Left renal cortex interstitium (tissue), 4 donors: ENCODE measurements at regions not wholly inside any gene's neighbourhood (a gene's known extent, or its start where the extent isn't known, plus 50 kb on each side); places are given as distances from the start of the nearest gene placed in this dataset.

Experiments
- DNase-seq, 4 donors: peaks; one replicate each; pipeline ENCODE4 v3.0.0-alpha.2; 2013; ENCODE audit warnings: low read depth in 4 of 4, low spot score in 2 of 4, missing footprints in 1 of 4

DNA sequence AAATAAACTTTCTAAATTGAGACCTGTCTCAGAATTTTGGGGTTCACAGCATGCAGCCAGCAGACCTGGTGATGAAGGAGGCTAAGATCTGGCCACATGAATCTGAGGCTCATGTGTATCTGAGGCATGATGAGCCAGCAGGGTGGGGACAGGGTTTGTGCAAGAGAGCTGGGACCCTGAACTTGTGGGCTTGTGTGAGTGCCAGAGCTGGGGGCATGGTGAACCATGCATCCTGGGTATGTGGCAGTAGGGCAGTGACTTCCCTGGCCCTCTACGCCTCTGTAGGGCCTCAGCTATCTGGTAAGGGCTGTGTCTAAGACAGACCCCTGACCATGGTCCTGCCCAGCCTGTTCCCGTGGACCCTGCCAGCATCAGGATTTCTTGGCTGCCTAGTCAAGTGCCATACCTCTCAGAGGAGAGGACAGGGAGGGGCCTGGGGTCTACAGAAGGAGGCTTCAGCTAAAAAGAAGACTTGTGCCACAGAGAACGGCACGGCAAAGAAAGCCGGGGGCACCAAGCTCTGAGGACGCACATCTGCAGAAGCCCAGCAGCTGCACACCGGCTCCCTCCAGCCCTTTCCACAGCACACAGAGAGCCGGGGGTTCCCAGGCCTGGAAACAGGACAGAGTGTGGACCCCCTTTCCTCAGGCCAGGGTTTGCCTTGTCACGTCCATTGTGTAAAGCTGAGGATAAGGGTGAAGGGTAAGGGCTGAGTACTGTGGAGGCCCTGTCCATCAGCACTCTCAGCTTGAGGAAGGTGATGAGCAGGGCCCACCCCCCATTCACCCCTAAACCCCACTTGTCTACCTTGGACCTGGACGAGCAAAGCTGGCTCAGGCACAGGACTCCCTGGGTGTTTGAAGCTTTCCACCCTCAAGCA lies 130.1 kb downstream of the MRPL36 start:
- no peak for DNase-seq

DNA sequence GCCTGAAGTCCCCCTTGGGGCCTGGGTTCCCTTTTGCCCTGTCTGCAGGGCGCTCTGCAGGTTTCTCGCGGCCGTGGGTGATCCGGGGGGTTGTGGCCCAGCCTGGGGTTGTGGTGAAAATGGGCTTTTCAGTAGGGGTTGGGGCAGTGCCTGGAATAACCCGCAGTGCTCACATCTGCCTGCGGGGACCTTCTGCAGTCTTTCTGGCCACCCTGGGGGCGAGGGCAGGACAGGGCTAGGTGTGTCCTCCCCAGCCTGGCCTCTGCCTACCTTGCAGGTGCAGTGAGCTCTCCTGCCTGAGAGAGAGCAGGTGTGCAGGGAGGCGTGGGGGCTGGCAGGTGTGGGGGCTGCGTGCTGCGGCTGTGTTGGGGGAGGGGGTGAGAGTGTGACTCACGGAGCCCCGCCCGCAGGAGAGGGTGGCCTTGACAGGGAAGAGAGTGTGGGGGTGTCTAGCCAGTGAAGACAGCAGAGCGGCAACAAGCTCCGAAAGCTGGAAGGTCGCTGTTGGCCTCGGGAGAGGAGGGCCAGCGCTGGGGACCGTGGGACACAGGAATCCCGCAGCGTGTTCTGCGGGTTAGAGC lies 131.4 kb downstream of the MRPL36 start:
- no peak for DNase-seq

DNA sequence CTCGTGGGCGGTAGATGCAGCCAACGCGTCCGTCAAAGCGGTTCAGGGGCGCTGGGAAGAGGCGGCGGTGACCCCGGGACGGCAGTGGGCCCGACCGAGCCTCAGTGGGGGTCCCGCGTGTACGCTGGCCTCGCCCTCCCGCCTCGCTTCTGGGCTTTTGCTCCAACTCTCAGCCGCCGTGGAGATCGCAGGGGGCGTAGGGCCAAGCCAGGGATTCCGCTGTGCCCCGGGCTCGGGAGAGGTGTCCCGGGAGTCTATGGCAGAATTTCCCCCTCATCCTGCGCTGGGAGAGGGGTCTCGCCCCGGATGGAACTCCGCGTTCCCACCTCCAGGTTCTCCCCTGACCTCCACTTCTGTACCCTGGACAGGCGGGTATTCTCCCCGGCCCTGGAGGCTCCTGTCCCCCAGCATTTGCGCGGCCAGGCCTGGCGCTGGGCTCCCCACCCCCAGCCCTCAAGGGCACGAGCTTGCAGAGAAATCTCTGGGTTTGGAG lies 131.9 kb downstream of the MRPL36 start:
- DNase-seq, result no peak

DNA sequence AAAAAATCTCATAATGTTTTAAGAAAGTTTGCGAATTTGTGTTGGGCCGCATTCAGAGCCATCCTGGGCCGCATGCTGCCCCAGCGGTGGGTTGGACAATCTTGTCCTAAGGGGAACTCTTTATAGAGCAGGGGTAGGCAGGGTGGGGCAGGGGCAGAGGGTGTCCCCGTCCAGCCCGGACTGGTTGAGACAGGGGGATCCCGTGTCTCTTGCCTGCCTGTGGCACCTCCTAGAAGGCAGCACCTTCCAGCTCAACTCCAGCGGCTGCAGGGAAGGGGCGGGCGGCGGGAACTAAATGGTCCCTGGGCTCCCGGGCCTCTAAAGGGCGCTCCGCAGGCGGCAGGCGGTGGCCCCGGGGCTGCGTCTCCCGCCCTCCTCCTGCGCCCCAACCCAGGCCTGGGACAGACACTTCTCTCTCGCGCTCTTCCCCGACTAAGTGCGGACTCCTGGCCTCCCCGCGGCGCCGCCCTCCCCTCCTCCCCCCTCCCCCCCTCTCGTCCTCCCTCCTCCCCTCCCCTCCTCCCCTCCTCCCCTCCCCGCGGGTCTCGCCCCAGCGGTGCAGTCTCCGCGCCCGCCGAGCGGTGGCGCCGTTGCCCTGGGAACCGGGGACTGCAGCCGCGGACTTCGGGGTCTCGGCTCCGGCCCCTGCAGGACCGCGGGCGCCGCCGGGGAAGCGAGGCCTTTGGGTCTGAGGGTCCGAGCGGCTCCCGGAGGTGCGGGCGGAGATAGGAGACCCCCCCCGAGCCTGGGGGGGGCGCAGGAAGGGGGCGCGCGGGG lies 132.6 kb downstream of the MRPL36 start:
- DNase-seq, result peak; percentile 15 to 56 (median 48)

DNA sequence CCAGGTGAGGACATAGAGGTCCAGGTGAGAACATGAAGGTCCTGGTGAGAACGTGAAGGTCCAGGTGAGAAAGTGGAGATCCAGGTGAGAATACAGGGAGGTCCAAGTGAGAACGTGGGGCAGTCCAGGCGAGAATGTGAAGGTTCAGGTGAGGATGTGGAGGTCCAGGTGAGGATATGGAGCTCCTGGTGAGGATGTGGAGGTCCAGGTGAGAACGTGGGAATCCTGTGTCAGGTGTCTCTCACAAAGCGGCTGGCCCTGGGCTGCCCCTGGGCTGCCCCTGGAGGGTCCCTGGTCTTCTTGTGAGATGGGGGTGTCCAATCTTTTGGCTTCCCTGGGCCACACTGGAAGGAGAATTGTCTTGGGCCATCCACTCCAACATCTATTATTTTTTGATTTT lies 133.4 kb downstream of the MRPL36 start:
- no peak for DNase-seq

DNA sequence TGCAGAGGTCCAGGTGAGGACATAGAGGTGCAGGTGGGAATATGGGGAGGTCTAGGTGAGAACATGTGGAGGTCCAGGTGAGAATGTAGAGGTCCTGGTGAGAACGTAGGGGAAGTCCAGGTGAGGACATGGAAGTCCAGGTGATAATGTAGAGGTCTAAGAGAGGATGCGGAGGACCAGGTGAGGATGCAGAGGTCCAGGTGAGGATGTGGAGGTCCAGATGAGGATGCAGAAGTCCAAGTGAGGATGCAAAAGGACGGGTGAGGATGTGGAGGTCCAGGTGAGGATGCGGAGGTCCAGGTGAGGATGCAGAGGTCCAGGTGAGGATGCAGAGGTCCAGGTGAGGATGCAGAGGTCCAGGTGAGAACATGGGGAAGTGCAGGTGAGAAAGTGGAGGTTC lies 133.8 kb downstream of the MRPL36 start:
- no peak for DNase-seq

DNA sequence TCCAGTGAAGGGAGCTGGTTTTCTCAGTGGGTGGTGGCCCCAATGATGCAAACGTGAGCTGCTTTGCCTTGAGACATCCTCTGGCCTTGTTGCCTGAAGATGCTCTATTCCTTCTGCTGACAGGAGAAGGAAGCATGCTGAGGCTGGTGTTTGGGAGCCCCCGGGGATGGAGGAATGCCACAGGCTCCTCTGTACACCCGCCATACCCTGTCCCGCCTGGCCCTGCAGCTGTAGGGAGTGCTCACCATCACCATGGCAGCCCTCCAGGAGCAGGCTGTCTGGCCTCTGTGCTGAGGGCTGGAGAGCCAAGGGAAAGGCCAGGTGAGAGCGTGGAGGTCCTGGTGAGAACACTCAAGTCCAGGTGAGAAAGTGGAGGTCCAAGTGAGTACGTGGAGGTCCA lies 134.4 kb downstream of the MRPL36 start:
- DNase-seq, result no peak

DNA sequence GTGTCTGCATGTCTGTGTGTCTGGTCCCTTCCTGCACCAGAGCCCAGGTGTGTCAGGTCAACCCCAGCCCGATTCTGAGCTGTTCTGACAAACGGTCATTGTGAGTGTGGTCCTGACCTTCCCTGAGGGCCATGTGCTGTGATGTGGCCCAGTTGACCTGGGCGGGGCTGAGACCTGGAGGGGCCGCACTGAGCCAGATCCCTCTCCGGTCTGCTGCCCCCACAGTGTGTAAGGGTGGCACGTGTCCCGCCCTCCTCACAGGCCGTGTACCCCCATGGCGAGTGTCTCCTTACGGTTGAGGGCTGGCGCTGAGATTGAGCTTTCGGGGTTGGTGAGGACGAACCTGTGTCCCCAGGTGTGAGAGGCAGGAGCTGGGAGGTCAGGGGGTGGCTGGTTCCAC lies 136.5 kb downstream of the MRPL36 start:
- DNase-seq, result no peak

DNA sequence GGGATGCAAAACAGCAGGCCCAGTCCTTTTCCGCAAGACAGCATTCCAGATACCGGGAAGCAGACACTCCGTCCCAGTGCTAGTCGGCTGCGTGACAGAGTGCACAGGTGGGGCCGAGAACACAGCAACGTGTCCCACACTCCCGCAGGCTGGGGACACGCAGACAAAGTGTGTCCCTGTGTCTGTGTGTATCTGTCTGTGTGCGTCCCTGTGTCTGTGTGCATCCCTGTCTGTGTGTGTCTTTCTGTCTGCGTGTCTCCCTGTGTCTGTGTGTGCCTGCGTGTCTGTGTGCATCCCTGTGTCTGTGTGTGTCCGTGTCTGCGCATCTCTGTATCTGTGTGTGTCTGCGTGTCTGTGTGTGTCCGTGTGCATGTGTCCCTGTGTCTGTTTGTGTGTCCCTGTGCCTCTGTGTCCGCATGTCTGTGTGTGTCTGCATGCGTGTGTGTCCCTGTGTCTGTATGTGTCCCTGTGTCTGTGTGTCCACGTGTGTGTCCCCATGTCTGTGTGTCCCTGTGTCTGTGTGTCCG lies 137.0 kb downstream of the MRPL36 start:
- no peak for DNase-seq

DNA sequence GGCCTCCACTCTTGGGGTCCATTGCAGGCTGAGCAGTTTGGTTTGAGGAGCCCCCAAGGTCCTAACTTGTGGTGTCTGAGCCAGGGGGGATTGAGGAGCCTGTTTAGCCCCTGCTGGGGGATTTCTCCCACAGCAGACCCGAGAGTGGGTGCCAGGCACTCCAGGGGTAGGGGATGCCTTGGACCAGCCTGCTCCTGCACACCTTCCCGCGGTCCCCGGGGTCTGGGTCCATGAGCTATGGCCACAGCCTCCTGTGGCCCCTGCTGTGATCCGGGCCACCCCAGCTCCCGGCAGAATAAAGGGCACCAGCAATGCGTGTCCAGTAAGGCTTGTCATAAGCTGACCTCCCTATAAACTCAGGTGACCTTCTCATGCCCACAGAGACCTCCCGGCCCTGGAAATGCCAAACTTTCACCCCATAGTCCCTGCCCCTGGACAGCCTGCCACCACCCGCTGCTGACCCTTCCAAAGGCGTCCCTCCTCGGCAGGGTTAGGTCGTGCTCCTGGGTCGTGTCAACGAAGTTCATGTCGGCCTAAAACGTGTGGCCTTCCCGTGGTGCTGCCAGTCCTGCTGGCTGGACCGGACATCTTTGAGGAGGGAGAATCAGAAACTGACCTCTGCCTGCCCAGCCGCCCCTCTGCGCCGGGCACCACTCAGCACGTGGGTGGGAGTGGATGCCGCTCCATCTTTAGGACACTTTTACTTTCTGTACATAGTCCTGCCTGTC lies 137.6 kb downstream of the MRPL36 start:
- DNase-seq, result no peak

DNA sequence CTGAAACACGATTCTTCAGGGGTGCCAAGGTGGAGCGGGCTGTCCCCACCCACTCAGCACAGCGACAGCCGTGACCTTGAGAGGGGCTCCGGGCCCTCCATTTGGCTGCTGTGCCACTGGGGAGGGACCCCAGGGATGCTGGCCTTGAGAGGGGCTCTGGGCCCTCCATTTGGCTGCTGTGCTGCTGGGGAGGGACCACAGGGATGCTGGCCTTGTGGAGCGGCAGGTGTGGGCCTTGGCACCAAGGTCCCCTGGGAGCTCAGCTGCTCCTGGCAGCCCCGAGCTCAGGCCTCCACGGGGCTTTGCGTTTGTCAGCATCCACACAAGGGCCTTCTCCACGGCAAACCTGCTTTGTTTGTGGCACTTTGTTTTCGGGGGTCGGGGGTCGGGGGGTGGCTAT lies 137.6 kb upstream of the LPCAT1 start:
- DNase-seq, result no peak

DNA sequence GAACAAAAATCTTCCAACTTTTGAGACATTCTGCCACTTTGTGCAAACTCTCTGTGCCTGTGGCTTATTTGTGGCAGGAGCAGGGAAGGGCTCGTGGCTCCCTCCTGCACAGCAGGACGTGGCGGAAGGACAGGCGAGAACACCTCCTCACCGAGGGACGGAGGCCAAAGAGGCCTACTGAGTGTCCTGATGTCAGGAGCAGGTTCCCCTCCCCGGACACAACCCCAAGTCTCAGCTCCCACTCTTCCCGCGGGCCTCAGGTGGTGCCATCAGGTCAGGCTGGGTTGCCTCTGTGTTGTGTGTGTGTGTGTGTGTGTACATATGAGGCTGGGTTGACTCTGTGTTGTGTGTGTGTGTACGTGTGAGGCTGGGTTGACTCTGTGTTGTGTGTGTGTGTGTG lies 136.8 kb upstream of the LPCAT1 start:
- no peak for DNase-seq

DNA sequence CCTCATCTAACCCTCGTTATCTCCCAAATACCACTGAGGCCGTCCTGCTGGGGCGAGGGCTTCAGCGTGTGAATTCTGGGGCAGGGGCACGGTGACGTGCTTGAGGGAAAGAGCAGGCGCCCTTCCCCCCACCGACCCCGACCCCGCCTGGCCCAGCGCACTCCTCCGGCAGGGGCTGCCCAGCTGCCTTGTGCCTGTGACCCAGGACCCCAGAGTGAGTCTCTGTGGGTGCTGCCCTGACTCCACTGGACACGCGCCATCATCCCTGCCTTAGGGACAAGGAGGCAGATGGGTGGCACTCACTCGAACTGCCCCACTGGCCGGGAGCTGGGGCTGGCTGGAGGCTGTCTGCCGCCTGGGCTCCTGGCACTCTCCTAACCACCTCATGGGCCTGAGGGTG lies 136.2 kb upstream of the LPCAT1 start:
- DNase-seq, result no peak

DNA sequence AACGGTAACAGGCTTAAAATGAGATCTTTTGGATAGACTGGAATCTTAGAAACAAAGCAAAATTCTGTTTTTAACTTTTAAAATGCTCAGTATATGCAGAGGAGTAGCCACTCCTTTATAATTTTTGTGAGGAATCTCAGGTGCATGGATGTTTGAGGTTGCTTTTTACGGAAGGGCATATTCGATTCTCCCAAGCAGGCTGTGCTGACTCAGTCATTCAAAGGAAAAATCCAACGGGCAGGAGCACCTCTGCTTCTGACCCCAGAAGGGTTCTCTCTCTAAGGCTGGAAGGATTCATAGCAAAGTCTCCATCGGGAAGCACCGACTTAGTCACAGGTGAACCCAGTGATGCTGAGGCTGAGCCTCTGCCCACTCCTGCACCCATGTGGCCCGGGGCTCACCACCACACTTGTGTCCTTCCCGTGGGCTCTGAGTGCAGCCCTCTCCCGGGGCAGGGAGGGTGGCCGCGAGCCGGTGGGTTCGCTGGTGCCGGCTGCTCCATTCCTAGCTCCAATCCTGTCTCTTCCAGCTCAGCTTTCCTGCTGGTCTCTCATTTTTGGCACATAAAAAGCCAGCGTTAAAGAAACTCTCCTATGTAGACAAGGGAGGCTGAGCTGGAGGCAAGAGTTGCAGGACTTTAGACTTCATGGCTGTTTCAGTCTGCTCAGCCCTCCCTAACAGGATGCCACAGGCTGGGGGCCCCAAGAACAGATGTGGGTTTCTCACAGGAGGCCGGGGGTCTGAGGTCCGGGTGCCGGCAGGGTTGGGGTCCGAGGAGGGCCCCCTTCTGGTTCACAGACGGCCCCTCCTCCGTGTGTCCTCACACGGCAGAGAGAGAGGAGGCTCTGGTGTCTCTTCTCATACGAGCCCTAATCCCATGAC lies 135.6 kb upstream of the LPCAT1 start:
- DNase-seq, result no peak

DNA sequence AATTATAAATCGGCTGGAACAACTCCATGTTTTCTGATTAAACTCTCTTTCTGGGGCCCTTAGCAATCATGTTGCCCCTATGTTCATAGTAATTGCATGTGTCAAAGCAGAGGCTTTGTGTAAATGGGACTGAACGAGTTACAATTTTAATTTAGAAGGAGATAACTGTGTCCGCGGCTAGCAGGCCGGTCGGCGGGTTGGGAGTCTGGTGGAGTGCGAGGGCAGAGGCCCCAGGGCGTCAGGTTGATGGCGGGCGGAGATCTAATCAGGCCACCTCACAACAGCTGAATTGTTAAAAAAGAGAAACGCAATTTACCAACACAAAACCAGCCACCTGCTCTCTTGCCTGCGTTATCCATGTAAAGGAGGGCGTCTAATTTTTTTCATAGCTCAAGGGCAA lies 134.9 kb upstream of the LPCAT1 start:
- DNase-seq, result no peak

DNA sequence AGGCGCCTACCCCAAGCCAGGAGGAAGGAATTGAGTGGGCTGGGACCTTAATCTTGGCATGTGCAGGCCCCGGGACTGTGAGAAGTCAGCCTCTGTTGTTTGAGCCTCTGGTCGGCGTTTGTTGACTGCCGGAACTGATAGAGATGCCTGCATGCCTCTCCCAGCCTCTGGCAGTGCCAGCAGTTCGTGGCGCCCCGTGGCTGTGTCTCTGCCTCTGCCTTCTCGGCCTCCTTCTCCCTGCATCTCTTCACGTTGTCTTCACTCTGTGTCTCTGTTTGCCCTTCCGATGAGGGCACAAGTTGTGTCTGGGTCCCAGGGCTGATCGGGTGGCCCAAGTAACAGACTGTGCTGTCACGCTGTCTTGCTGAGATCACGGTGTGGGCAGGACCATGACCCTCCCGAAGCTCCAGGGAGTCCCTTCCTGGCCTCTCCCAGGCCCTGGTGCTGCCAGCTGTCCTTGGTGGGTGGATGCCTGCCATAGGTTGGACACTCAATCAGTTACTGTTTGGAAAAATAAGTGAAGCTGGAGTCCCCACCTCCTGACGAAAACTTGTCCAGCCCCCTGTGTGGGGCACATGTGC lies 133.5 kb upstream of the LPCAT1 start:
- DNase-seq, result no peak

DNA sequence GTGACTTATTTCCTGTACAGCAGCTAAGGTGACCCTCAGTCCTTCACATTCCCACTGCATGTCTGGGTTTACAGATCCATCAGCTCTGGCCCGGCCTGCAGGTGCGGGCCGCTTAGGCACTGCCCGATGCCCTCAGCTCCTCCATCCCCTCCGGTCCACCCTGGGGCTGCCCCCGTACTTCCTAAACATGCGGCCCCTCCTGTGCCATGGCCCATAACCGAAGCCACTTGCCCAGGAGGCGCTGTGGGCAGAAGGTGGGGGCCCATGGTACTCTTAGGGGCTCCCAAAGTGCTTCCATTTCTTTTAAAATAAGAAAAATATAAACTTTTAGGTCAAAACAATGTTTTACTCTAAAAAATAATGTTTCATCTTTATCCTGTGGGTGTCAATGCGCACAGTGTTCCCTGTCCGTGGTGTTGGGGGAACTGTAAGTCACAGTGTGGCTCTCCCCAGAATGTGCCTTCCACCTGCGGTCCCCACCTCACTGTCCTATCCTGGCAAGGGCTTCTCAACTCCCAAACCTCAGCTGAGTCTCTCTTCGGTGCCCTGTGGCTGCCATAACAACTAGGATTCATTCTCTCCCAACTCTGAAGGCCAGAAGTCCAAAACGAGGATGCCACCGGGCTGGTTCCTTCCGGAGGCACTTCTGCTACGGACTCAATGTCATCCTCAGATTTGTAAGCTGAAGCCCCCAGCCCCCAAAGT lies 132.7 kb upstream of the LPCAT1 start:
- DNase-seq, result no peak

DNA sequence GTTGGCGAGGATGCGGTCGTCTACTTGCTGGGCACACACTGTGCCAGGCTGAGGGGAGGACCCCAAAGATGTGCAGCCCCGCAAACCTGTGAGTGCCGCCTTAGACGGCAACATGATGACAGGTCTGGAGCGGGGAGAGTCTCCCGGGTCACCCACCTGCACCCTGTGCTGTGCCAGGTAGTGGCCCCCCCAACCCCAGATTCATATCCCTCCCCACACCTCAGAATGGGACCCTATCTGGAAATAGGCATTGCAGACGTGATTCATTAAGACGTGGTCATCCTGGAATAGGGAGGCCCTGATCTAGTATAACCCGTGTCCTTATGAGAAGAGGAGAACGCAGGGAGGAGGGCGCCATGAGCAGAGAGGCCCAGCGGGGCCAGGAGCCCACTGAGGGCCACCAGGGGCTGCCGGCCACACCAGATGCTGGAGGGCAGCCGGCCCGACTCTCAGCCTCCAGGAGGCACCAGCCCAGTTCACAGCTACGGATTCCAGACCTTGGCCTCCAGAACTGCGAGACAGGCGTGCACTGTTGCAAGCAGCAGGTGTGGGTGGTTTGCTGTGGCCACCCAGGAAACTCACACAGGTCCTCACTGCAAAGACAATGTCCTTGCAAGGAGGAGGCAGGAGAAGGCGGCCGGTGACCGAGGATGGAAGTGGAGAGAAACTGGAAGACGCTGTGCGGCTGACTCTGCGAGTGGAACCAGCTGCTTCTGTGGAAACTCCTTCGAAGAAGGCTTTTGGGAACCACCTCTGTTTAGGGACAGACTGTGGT lies 131.9 kb upstream of the LPCAT1 start:
- DNase-seq, result no peak
